Mucosa of descending colon (tissue), 3 donors: ENCODE measurements at regions not wholly inside any gene's neighbourhood (a gene's known extent, or its start where the extent isn't known, plus 50 kb on each side); places are given as distances from the start of the nearest gene placed in this dataset.

Experiments used
- ATAC-seq: fragments of 200-7000 bp; cut with Tn5 transposase; one replicate; pipeline ENCODE4 v1.9.1; 2020; ENCODE audit warnings: mild to moderate bottlenecking, moderate library complexity
- DNase-seq, 3 donors: peaks; one replicate each; pipeline ENCODE4 v3.0.0-alpha.2; 2020
- H3K36me3 ChIP-seq: fragments of 200-600 bp; one replicate; pipeline ENCODE4 v1.8.0; 2021; ENCODE audit warnings: low read depth, mild to moderate bottlenecking
- H3K4me1 ChIP-seq: fragments of 200-600 bp; one replicate; pipeline ENCODE4 v1.8.0; 2021; ENCODE audit warnings: low read depth, mild to moderate bottlenecking
- H3K4me3 ChIP-seq: fragments of 200-600 bp; one replicate; pipeline ENCODE4 v1.8.0; 2021; ENCODE audit warnings: mild to moderate bottlenecking
- H3K9me3 ChIP-seq: fragments of 200-600 bp; one replicate; pipeline ENCODE4 v1.8.0; 2021; ENCODE audit warnings: mild to moderate bottlenecking
- intact Hi-C, 2 donors: fragments of 100-400 bp; cut with DNase I in 1 of 2; cut with micrococcal nuclease in 1 of 2; formaldehyde crosslinking; loops; one replicate each; pipeline versions ENCODE4 v1.11.0 to v1.11.1; 2022; cut with DNase I, micrococcal nuclease
- TF ChIP-seq, protein P1 (sequence below): fragments of 200-600 bp; IDR thresholded peaks from one replicate; pipeline ENCODE4 v1.8.0; 2022; ENCODE audit warnings: antibody characterized with exemption, mild to moderate bottlenecking
- donor health status: DM: no; HTN: no; CAD: no; lungs with moderate emphysema.
- donor health status: DM: no; HTN: no; CAD: no.
- donor health status: DM: no; HTN: yes; CAD: no.

GRCh38 chrX:113974881-113975280 is 609.0 kb upstream of the HTR2C start:
- Histone ChIP-seq H3K4me1 (no peaks in the 10 kb centered on the region), H3K36me3 (no peaks in the 10 kb centered on the region), H3K4me3 (no peak overlapping the region), H3K9me3 (no peaks in the 10 kb centered on the region)
- ATAC-seq (no peak), DNase-seq (no peak)
- TF ChIP-seq, protein P1, sequence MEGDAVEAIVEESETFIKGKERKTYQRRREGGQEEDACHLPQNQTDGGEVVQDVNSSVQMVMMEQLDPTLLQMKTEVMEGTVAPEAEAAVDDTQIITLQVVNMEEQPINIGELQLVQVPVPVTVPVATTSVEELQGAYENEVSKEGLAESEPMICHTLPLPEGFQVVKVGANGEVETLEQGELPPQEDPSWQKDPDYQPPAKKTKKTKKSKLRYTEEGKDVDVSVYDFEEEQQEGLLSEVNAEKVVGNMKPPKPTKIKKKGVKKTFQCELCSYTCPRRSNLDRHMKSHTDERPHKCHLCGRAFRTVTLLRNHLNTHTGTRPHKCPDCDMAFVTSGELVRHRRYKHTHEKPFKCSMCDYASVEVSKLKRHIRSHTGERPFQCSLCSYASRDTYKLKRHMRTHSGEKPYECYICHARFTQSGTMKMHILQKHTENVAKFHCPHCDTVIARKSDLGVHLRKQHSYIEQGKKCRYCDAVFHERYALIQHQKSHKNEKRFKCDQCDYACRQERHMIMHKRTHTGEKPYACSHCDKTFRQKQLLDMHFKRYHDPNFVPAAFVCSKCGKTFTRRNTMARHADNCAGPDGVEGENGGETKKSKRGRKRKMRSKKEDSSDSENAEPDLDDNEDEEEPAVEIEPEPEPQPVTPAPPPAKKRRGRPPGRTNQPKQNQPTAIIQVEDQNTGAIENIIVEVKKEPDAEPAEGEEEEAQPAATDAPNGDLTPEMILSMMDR, result no peak
- intact Hi-C loops, result no loop called here

GRCh38 chrX:113973706-113974105 is 610.2 kb upstream of the HTR2C start:
- TF ChIP-seq, protein P1, result no peak
- ATAC-seq, result no peak

DNA sequence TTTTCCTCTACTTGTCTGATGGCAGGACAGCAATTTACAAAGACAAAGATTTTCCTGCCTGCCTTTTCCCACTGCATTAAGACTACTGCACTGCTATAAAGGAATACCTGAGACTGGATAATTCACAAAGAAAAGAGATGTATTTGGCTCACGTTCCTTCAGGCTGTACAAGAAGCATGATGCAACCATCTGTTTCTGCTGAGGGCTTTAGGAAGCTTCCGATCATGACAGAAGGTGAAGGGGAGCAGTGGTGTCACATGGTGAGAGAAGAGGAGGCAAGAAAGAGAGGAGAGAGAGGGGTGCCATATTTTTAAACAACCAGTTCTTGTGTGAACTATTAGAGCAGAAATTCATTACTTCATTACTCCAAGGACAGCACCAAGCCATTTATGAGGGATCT is 617.1 kb upstream of the HTR2C start:
- H3K4me3 ChIP-seq, result no peak overlapping the region
- no peaks in the 10 kb centered on the region for H3K36me3 ChIP-seq
- no peaks in the 10 kb centered on the region for H3K4me1 ChIP-seq
- DNase-seq (no peak), ATAC-seq (no peak)
- intact Hi-C loops, result no loop called here
- no peaks in the 10 kb centered on the region for H3K9me3 ChIP-seq
- TF ChIP-seq, protein P1, result no peak

More at GRCh38 chrX:113973706-113974105, 610.2 kb upstream of the HTR2C start:
- no peak overlapping the region for H3K4me3 ChIP-seq
- H3K4me1 ChIP-seq, result no peaks in the 10 kb centered on the region
- no peak for DNase-seq
- H3K36me3 ChIP-seq, result no peaks in the 10 kb centered on the region
- H3K9me3 ChIP-seq, result no peaks in the 10 kb centered on the region
- intact Hi-C loops, result no loop called here

GRCh38 chrX:113962343-113962742 is 621.5 kb upstream of the HTR2C start:
- DNase-seq, result no peak
- intact Hi-C loops, result no loop called here
- H3K9me3 ChIP-seq, result no peaks in the 10 kb centered on the region
- TF ChIP-seq, protein P1, result no peak
- no peak overlapping the region for H3K4me3 ChIP-seq
- no peak for ATAC-seq
- H3K36me3 ChIP-seq, result no peaks in the 10 kb centered on the region
- H3K4me1 ChIP-seq, result no peaks in the 10 kb centered on the region

DNA sequence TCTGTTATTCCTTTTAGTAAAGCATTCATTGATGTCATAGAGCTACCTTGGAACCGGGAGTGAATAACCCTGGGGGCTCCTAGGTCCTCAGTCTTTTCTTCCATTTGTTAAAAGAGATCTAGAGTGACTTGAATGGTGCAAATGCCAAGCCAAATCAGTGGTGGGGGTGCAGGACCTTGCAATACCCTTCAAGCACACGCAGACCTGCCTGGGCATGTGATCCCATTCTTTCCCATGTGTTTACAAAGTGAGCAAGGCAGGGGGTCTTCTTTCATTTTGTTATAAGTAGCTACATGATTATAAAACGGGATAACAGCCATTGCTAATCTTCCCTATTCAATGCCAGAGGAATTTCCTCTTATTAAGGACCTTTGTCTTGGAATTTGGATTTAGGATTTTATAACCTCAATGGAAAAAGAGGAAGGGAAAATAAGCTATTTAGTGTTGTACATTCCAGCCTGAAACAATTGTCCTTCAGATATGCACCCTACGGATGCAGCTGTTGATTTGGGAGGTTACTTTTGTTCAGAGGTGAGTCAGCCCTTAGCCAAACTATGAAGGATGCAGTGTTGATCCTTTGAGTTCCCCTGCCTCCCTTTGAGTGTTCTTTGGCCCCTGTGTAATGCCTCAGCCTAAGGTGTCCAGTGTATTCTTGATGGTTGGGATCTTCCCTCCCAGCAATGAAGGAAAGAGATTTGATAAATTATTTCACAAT is 623.8 kb upstream of the HTR2C start:
- Histone ChIP-seq H3K4me1 (no peaks in the 10 kb centered on the region), H3K4me3 (no peak overlapping the region), H3K9me3 (no peaks in the 10 kb centered on the region), H3K36me3 (no peaks in the 10 kb centered on the region)
- TF ChIP-seq, protein P1, result no peak
- no peak for ATAC-seq
- intact Hi-C loops, result no loop called here
- DNase-seq, result no peak

GRCh38 chrX:113956936-113957335 is 627.0 kb upstream of the HTR2C start:
- H3K36me3 ChIP-seq, result no peaks in the 10 kb centered on the region
- H3K4me1 ChIP-seq, result no peaks in the 10 kb centered on the region
- intact Hi-C loops, result no loop called here
- H3K9me3 ChIP-seq, result no peaks in the 10 kb centered on the region
- no peak overlapping the region for H3K4me3 ChIP-seq
- TF ChIP-seq, protein P1, result no peak
- ATAC-seq, result no peak
- no peak for DNase-seq
